ENCODE measurements at regions not wholly inside any gene's neighbourhood (a gene's known extent, or its start where the extent isn't known, plus 50 kb on each side); places are given as distances from the start of the nearest gene placed in this dataset.
"Not testable (repeated sequence)": the region's sequence is repeated elsewhere in the genome, so short reads cannot be mapped to it uniquely, and the experiment has no call there.

GRCh38 chr18:73168236-73168635 lies 300.4 kb upstream of the NETO1 start:
- in situ Hi-C loops (cut with HindIII; ENCODE audit: low sequenced_read_pairs): no loop called here

GRCh38 chr18:73164430-73164829 lies 296.6 kb upstream of the NETO1 start:
- in situ Hi-C loops (cut with HindIII; ENCODE audit: low sequenced_read_pairs): no loop called here

- in situ Hi-C loops (cut with HindIII; ENCODE audit: low sequenced_read_pairs): no loop called here
Observed at GRCh38 chr18:73163236-73163635, 295.4 kb upstream of the NETO1 start.

- in situ Hi-C loops (cut with HindIII; ENCODE audit: low sequenced_read_pairs): no loop called here
Observed at GRCh38 chr18:73156117-73156516, 288.3 kb upstream of the NETO1 start.

GRCh38 chr18:73153271-73153670 lies 285.5 kb upstream of the NETO1 start:
- in situ Hi-C loops (cut with HindIII; ENCODE audit: low sequenced_read_pairs): no loop called here

- in situ Hi-C loops (cut with HindIII; ENCODE audit: low sequenced_read_pairs): no loop called here
Observed at GRCh38 chr18:73151086-73151485, 283.3 kb upstream of the NETO1 start.

- in situ Hi-C loops (cut with HindIII; ENCODE audit: low sequenced_read_pairs): no loop called here
Observed at GRCh38 chr18:73150199-73150598, 282.4 kb upstream of the NETO1 start.

GRCh38 chr18:73147590-73147989 lies 279.8 kb upstream of the NETO1 start:
- in situ Hi-C loops (cut with HindIII; ENCODE audit: low sequenced_read_pairs): no loop called here

GRCh38 chr18:73144030-73144429 lies 276.2 kb upstream of the NETO1 start:
- in situ Hi-C loops (cut with HindIII; ENCODE audit: low sequenced_read_pairs): no loop called here

GRCh38 chr18:73136134-73136533 lies 268.3 kb upstream of the NETO1 start:
- in situ Hi-C loops (cut with HindIII; ENCODE audit: low sequenced_read_pairs): no loop called here

- in situ Hi-C loops (cut with HindIII; ENCODE audit: low sequenced_read_pairs): no loop called here
Observed at GRCh38 chr18:73124175-73124574, 256.4 kb upstream of the NETO1 start.

GRCh38 chr18:73121207-73121606 lies 253.4 kb upstream of the NETO1 start:
- in situ Hi-C loops (cut with HindIII; ENCODE audit: low sequenced_read_pairs): no loop called here

- in situ Hi-C loops (cut with HindIII; ENCODE audit: low sequenced_read_pairs): no loop called here
Observed at GRCh38 chr18:73120626-73121025, 252.8 kb upstream of the NETO1 start.

- in situ Hi-C loops (cut with HindIII; ENCODE audit: low sequenced_read_pairs): no loop called here
Observed at GRCh38 chr18:73119574-73119973, 251.8 kb upstream of the NETO1 start.

- in situ Hi-C loops (cut with HindIII; ENCODE audit: low sequenced_read_pairs): no loop called here
Observed at GRCh38 chr18:73118121-73118816, 250.5 kb upstream of the NETO1 start.

GRCh38 chr18:73110307-73110706 lies 242.5 kb upstream of the NETO1 start:
- in situ Hi-C loops (cut with HindIII; ENCODE audit: low sequenced_read_pairs): no loop called here

GRCh38 chr18:73101977-73102376 lies 234.2 kb upstream of the NETO1 start:
- in situ Hi-C loops (cut with HindIII; ENCODE audit: low sequenced_read_pairs): no loop called here

GRCh38 chr18:73101491-73101890 lies 233.7 kb upstream of the NETO1 start:
- in situ Hi-C loops (cut with HindIII; ENCODE audit: low sequenced_read_pairs): not testable (repeated sequence)

GRCh38 chr18:73099759-73100158 lies 232.0 kb upstream of the NETO1 start:
- in situ Hi-C loops (cut with HindIII; ENCODE audit: low sequenced_read_pairs): no loop called here

GRCh38 chr18:73093687-73094250 lies 226.0 kb upstream of the NETO1 start:
- in situ Hi-C loops (cut with HindIII; ENCODE audit: low sequenced_read_pairs): no loop called here

GRCh38 chr18:73088445-73088844 lies 220.7 kb upstream of the NETO1 start:
- in situ Hi-C loops (cut with HindIII; ENCODE audit: low sequenced_read_pairs): no loop called here

GRCh38 chr18:73087282-73087977 lies 219.6 kb upstream of the NETO1 start:
- in situ Hi-C loops (cut with HindIII; ENCODE audit: low sequenced_read_pairs): no loop called here
